ENCODE measurements at regions not wholly inside any gene's neighbourhood (a gene's known extent, or its start where the extent isn't known, plus 50 kb on each side); places are given as distances from the start of the nearest gene placed in this dataset.

- TF ChIP-seq CTCF (IDR thresholded peaks at IDR 0.05) (no peak), POLR2A (IDR thresholded peaks at IDR 0.05) (no peak)
Observed at GRCh38 chr5:113935453-113935852, 422.0 kb downstream of the YTHDC2 start.

All from right lobe of liver (tissue), 4 donors.